SK-N-SH treated with all-trans-retinoic acid at 6 μM for 48 hours (cell line): ENCODE measurements at regions not wholly inside any gene's neighbourhood (a gene's known extent, or its start where the extent isn't known, plus 50 kb on each side); places are given as distances from the start of the nearest gene placed in this dataset.

Experiments
- ARNTL ChIP-seq: fragments of 450-650 bp; formaldehyde crosslinking; IDR thresholded peaks from 2 replicates; pipeline ENCODE4 v1.5.0; 2020; ENCODE audit warnings: low read depth, mild to moderate bottlenecking, moderate library complexity, borderline replicate concordance
- BACH2 ChIP-seq: fragments of 250-450 bp; sonication (Bioruptor Pico); IDR thresholded peaks from 2 replicates; pipeline ENCODE4 v1.9.0; 2021; ENCODE audit warnings: mild to moderate bottlenecking, borderline replicate concordance
- CREB5 ChIP-seq: fragments of 250-450 bp; sonication (Bioruptor Pico); IDR thresholded peaks from 2 replicates; pipeline ENCODE4 v1.5.1; 2020; ENCODE audit warnings: low read depth, mild to moderate bottlenecking, moderate library complexity
- CSDC2 ChIP-seq: fragments of 250-450 bp; sonication (Bioruptor Pico); IDR thresholded peaks from 2 replicates; pipeline ENCODE4 v1.5.0; 2020; ENCODE audit warnings: mild to moderate bottlenecking, moderate library complexity
- CSRNP3 ChIP-seq: fragments of 250-450 bp; sonication (Bioruptor Pico); IDR thresholded peaks from 2 replicates; pipeline ENCODE4 v1.5.1; 2021; ENCODE audit warnings: mild to moderate bottlenecking, moderate library complexity
- ESRRG ChIP-seq: fragments of 250-450 bp; sonication (Bioruptor Pico); IDR thresholded peaks from 2 replicates; pipeline ENCODE4 v1.6.1; 2021; ENCODE audit warnings: mild to moderate bottlenecking
- ISL1 ChIP-seq: fragments of 250-450 bp; sonication (Bioruptor Pico); IDR thresholded peaks from 2 replicates; pipeline ENCODE4 v2.1.2; 2022; ENCODE audit warnings: mild to moderate bottlenecking, moderate library complexity
- PATZ1 ChIP-seq: fragments of 250-450 bp; sonication (Bioruptor Pico); IDR thresholded peaks from 2 replicates; pipeline ENCODE4 v1.8.0; 2020; ENCODE audit warnings: mild to moderate bottlenecking, moderate library complexity, borderline replicate concordance
- RARB ChIP-seq: fragments of 250-450 bp; sonication (Bioruptor Pico); IDR thresholded peaks from 2 replicates; pipeline ENCODE4 v1.8.0; 2021; ENCODE audit warnings: mild to moderate bottlenecking, moderate library complexity
- TCF4 ChIP-seq: fragments of 250-450 bp; sonication (Bioruptor Pico); IDR thresholded peaks from 2 replicates; pipeline ENCODE4 v1.8.0; 2021; ENCODE audit warnings: mild to moderate bottlenecking, moderate library complexity, borderline replicate concordance
- ZC3H10 ChIP-seq: fragments of 250-450 bp; sonication (Bioruptor Pico); IDR thresholded peaks from 2 replicates; pipeline ENCODE4 v1.5.1; 2021; ENCODE audit warnings: mild to moderate bottlenecking, moderate library complexity
- ZFP3 ChIP-seq: fragments of 250-450 bp; sonication (Bioruptor Pico); IDR thresholded peaks from 2 replicates; pipeline ENCODE4 v1.5.0; 2020; ENCODE audit warnings: mild to moderate bottlenecking, moderate library complexity
- ZNF565 ChIP-seq: fragments of 450-650 bp; formaldehyde crosslinking; conservative IDR thresholded peaks from 2 replicates; pipeline ENCODE4 v1.5.0; 2020; ENCODE audit warnings: low read depth, mild to moderate bottlenecking, moderate library complexity

- no peak for TF ChIP-seq ZNF565 (CRISPR knock-in tag)
- TF ChIP-seq ZFP3 (CRISPR knock-in tag) = no peak
- TF ChIP-seq TCF4 = no peak
- TF ChIP-seq ZC3H10 (CRISPR knock-in tag) = no peak
- no peak for TF ChIP-seq RARB (CRISPR knock-in tag)
- no peak for TF ChIP-seq CSRNP3 (CRISPR knock-in tag)
- no peak for TF ChIP-seq BACH2 (CRISPR knock-in tag)
- TF ChIP-seq PATZ1 = no peak
- TF ChIP-seq ISL1 = no peak
- no peak for TF ChIP-seq ARNTL (CRISPR knock-in tag)
- TF ChIP-seq CREB5 (CRISPR knock-in tag) = no peak
- TF ChIP-seq ESRRG (CRISPR knock-in tag) = no peak
- no peak for TF ChIP-seq CSDC2
Observed at GRCh38 chr6:21423106-21423854, 170.3 kb upstream of the SOX4 start.
